CD4-positive, CD25-positive, alpha-beta regulatory T cell (primary cell): ENCODE measurements at regions not wholly inside any gene's neighbourhood (a gene's known extent, or its start where the extent isn't known, plus 50 kb on each side); places are given as distances from the start of the nearest gene placed in this dataset.

Experiments
- ATAC-seq, 2 donors: fragments of 150-1000 bp; cut with Tn5 transposase; one replicate each; pipeline ENCODE4 v1.10.0; 2021; ENCODE audit warnings: low read depth in 2 of 2, moderate number of reproducible peaks in 2 of 2, moderate library complexity in 1 of 2
- DNase-seq, 3 donors: peaks; one replicate each; pipeline versions ENCODE4 v3.0.0 to v3.0.0-alpha.2; 2012 to 2022; ENCODE audit warnings: mixed read lengths in 1 of 3
- H3K27ac ChIP-seq: one replicate; pipeline ENCODE4 v1.7.0; 2013; ENCODE audit warnings: mild to moderate bottlenecking, low read length; ENCODE audit not compliant: insufficient read depth, poor library complexity, severe bottlenecking
- H3K27me3 ChIP-seq: one replicate; pipeline ENCODE4 v1.7.0; 2013; ENCODE audit warnings: low read length; ENCODE audit not compliant: control insufficient read depth, insufficient read depth
- H3K36me3 ChIP-seq: one replicate; pipeline ENCODE4 v1.7.0; 2013; ENCODE audit warnings: mild to moderate bottlenecking, low read length, moderate library complexity; ENCODE audit not compliant: control insufficient read depth, insufficient read depth
- H3K4me1 ChIP-seq: 2 replicates; pipeline ENCODE4 v1.7.0; 2013; ENCODE audit warnings: mild to moderate bottlenecking, low read length; ENCODE audit not compliant: insufficient read depth, control insufficient read depth, poor library complexity, severe bottlenecking
- H3K4me3 ChIP-seq: one replicate; pipeline ENCODE4 v1.7.0; 2013; ENCODE audit warnings: low read depth, mild to moderate bottlenecking, low read length, moderate library complexity
- H3K9me3 ChIP-seq, 2 experiments: 1 replicate in 1 of 2; 2 replicates in 1 of 2; pipeline ENCODE4 v1.7.0; 2013; ENCODE audit warnings: low read length in 2 of 2, mild to moderate bottlenecking in 1 of 2, moderate library complexity in 1 of 2; ENCODE audit not compliant: control insufficient read depth in 2 of 2
- H3K27ac Mint-ChIP-seq, 3 donors: one replicate each; pipeline ENCODE4 v1.8.0; 2020 to 2022; ENCODE audit warnings: mild to moderate bottlenecking in 3 of 3, mixed read lengths in 3 of 3, moderate library complexity in 2 of 3
- H3K27me3 Mint-ChIP-seq: one replicate; pipeline ENCODE4 v1.8.0; 2022; ENCODE audit warnings: mild to moderate bottlenecking, mixed read lengths
- H3K36me3 Mint-ChIP-seq: one replicate; pipeline ENCODE4 v1.8.0; 2020; ENCODE audit warnings: mixed read lengths
- H3K4me1 Mint-ChIP-seq, 4 donors: one replicate each; pipeline ENCODE4 v1.8.0; 2020 to 2022; ENCODE audit warnings: mixed read lengths in 4 of 4, mild to moderate bottlenecking in 1 of 4
- H3K4me3 Mint-ChIP-seq, 4 donors: one replicate each; pipeline ENCODE4 v1.8.0; 2020 to 2022; ENCODE audit warnings: mild to moderate bottlenecking in 4 of 4, mixed read lengths in 4 of 4, moderate library complexity in 3 of 4
- H3K9me3 Mint-ChIP-seq, 7 donors: one replicate each; pipeline ENCODE4 v1.8.0; 2020 to 2022; ENCODE audit warnings: mixed read lengths in 7 of 7, mild to moderate bottlenecking in 3 of 7, moderate library complexity in 2 of 7

- Mint-ChIP-seq H3K27ac (no peak overlapping the region), H3K36me3 (no peaks in the 10 kb centered on the region), H3K27me3 (peaks cover 5% of the 10 kb centered on the region), H3K4me3 (no peak overlapping the region), H3K9me3 (peaks cover 0 to 2% (median 0%) of the 10 kb centered on the region in 7 donors), H3K4me1 (no peaks in the 10 kb centered on the region)
- Histone ChIP-seq H3K36me3 (no peaks in the 10 kb centered on the region), H3K9me3 (no peaks in the 10 kb centered on the region), H3K4me3 (no peak overlapping the region), H3K27me3 (no peaks in the 10 kb centered on the region), H3K27ac (no peak overlapping the region), H3K4me1 (no peaks in the 10 kb centered on the region)
- no peak for DNase-seq
- no peak for ATAC-seq
These were observed 161.6 kb upstream of the ANKRD28 start for GRCh38 chr3:15959434-15959811.

- Mint-ChIP-seq H3K4me1 (no peaks in the 10 kb centered on the region), H3K27ac (no peak overlapping the region), H3K9me3 (no peaks in the 10 kb centered on the region), H3K36me3 (no peaks in the 10 kb centered on the region), H3K27me3 (peaks cover 5% of the 10 kb centered on the region), H3K4me3 (no peak overlapping the region)
- no peak for ATAC-seq
- H3K27me3 ChIP-seq, result no peaks in the 10 kb centered on the region
- no peaks in the 10 kb centered on the region for H3K9me3 ChIP-seq
- H3K36me3 ChIP-seq, result no peaks in the 10 kb centered on the region
- DNase-seq, result no peak
- no peaks in the 10 kb centered on the region for H3K4me1 ChIP-seq
- no peak overlapping the region for H3K27ac ChIP-seq
- H3K4me3 ChIP-seq, result no peak overlapping the region
These were observed 167.0 kb upstream of the ANKRD28 start for GRCh38 chr3:15964605-15965442.

GRCh38 chr3:15967577-15967976 lies 169.8 kb upstream of the ANKRD28 start:
- Mint-ChIP-seq H3K4me1 (no peaks in the 10 kb centered on the region), H3K36me3 (no peaks in the 10 kb centered on the region)
- no peaks in the 10 kb centered on the region for H3K9me3 ChIP-seq

GRCh38 chr3:15969874-15970640 lies 172.3 kb upstream of the ANKRD28 start:
- Mint-ChIP-seq H3K9me3 (no peaks in the 10 kb centered on the region), H3K27me3 (peaks cover 16% of the 10 kb centered on the region), H3K4me3 (peak overlapping the region in 1 of 4 donors; percentile 70), H3K27ac (no peak overlapping the region), H3K4me1 (no peaks in the 10 kb centered on the region), H3K36me3 (no peaks in the 10 kb centered on the region)
- ATAC-seq, result no peak
- no peak for DNase-seq
- H3K27me3 ChIP-seq, result no peaks in the 10 kb centered on the region
- no peaks in the 10 kb centered on the region for H3K4me1 ChIP-seq
- H3K9me3 ChIP-seq, result no peaks in the 10 kb centered on the region
- no peaks in the 10 kb centered on the region for H3K36me3 ChIP-seq
- H3K4me3 ChIP-seq, result no peak overlapping the region
- H3K27ac ChIP-seq, result no peak overlapping the region

More at GRCh38 chr3:15967577-15967976, 169.8 kb upstream of the ANKRD28 start:
- ATAC-seq (no peak), DNase-seq (no peak)
- Mint-ChIP-seq H3K27ac (no peak overlapping the region), H3K9me3 (no peaks in the 10 kb centered on the region), H3K27me3 (peaks cover 16% of the 10 kb centered on the region), H3K4me3 (no peak overlapping the region)
- no peaks in the 10 kb centered on the region for H3K4me1 ChIP-seq
- no peak overlapping the region for H3K4me3 ChIP-seq
- no peak overlapping the region for H3K27ac ChIP-seq
- H3K36me3 ChIP-seq, result no peaks in the 10 kb centered on the region
- H3K27me3 ChIP-seq, result no peaks in the 10 kb centered on the region

GRCh38 chr3:15973414-15973813 lies 175.6 kb upstream of the ANKRD28 start:
- Histone ChIP-seq H3K9me3 (no peaks in the 10 kb centered on the region), H3K4me3 (no peak overlapping the region), H3K4me1 (no peaks in the 10 kb centered on the region), H3K27me3 (no peaks in the 10 kb centered on the region), H3K27ac (no peak overlapping the region), H3K36me3 (no peaks in the 10 kb centered on the region)
- no peak for DNase-seq
- peak overlapping the region in 1 of 3 donors; percentile 45 for H3K27ac Mint-ChIP-seq
- no peaks in the 10 kb centered on the region for H3K36me3 Mint-ChIP-seq
- no peak overlapping the region for H3K4me3 Mint-ChIP-seq
- peaks cover 16% of the 10 kb centered on the region for H3K27me3 Mint-ChIP-seq
- H3K4me1 Mint-ChIP-seq, result no peaks in the 10 kb centered on the region
- H3K9me3 Mint-ChIP-seq, result peaks cover 0 to 1% (median 0%) of the 10 kb centered on the region in 7 donors
- ATAC-seq, result no peak

- H3K9me3 Mint-ChIP-seq, result peaks cover 0 to 1% (median 0%) of the 10 kb centered on the region in 7 donors
- Histone ChIP-seq H3K4me3 (no peak overlapping the region), H3K4me1 (no peaks in the 10 kb centered on the region), H3K27ac (no peak overlapping the region), H3K9me3 (no peaks in the 10 kb centered on the region), H3K36me3 (no peaks in the 10 kb centered on the region), H3K27me3 (no peaks in the 10 kb centered on the region)
- H3K27ac Mint-ChIP-seq, result no peak overlapping the region
- no peak for DNase-seq
- H3K4me3 Mint-ChIP-seq, result no peak overlapping the region
- H3K36me3 Mint-ChIP-seq, result no peaks in the 10 kb centered on the region
- ATAC-seq, result no peak
- no peaks in the 10 kb centered on the region for H3K4me1 Mint-ChIP-seq
- H3K27me3 Mint-ChIP-seq, result peaks cover 16% of the 10 kb centered on the region
These were observed 176.2 kb upstream of the ANKRD28 start for GRCh38 chr3:15973940-15974339.

GRCh38 chr3:15974647-15975046 lies 176.9 kb upstream of the ANKRD28 start:
- H3K4me1 ChIP-seq, result no peaks in the 10 kb centered on the region
- no peak overlapping the region for H3K27ac ChIP-seq
- Mint-ChIP-seq H3K4me1 (no peaks in the 10 kb centered on the region), H3K27me3 (peaks cover 16% of the 10 kb centered on the region), H3K9me3 (peaks cover 0 to 1% (median 0%) of the 10 kb centered on the region in 7 donors), H3K27ac (no peak overlapping the region), H3K36me3 (no peaks in the 10 kb centered on the region), H3K4me3 (no peak overlapping the region)
- no peaks in the 10 kb centered on the region for H3K9me3 ChIP-seq
- no peak for DNase-seq
- no peaks in the 10 kb centered on the region for H3K27me3 ChIP-seq
- H3K4me3 ChIP-seq, result no peak overlapping the region
- ATAC-seq, result no peak
- no peaks in the 10 kb centered on the region for H3K36me3 ChIP-seq
